HL-60 (cell line): ENCODE measurements at regions not wholly inside any gene's neighbourhood (a gene's known extent, or its start where the extent isn't known, plus 50 kb on each side); places are given as distances from the start of the nearest gene placed in this dataset.

Experiments used
- DNase-seq, 2 experiments: peaks; one replicate each; pipeline ENCODE4 v3.0.0-alpha.2; 2010 to 2020; ENCODE audit warnings: low read depth in 1 of 2, low spot score in 1 of 2
- H3K27ac ChIP-seq: fragments of 250-450 bp; sonication (Bioruptor Pico); replicated peaks from 2 replicates; pipeline ENCODE4 v1.5.1; 2020; ENCODE audit warnings: mild to moderate bottlenecking, moderate library complexity
- H3K27me3 ChIP-seq: fragments of 250-450 bp; sonication (Bioruptor Pico); 2 replicates; pipeline ENCODE4 v1.5.1; 2021; ENCODE audit warnings: mild to moderate bottlenecking, moderate library complexity; ENCODE audit not compliant: insufficient read depth, poor library complexity, severe bottlenecking
- H3K4me3 ChIP-seq: replicated peaks from 2 replicates; pipeline ENCODE4 v1.5.1; 2011; ENCODE audit warnings: mild to moderate bottlenecking, control low read depth, low read length; ENCODE audit not compliant: insufficient read depth
- GABPA ChIP-seq: IDR thresholded peaks from 2 replicates; pipeline ENCODE4 v1.6.1; 2012; ENCODE audit warnings: low read depth
- POLR2AphosphoS5 ChIP-seq: IDR thresholded peaks from 2 replicates; pipeline ENCODE4 v1.6.1; 2012; ENCODE audit warnings: low read depth
- SPI1 ChIP-seq: IDR thresholded peaks from 2 replicates; pipeline ENCODE4 v1.6.1; 2012; ENCODE audit warnings: low read depth, mild to moderate bottlenecking, borderline replicate concordance
- TF ChIP-seq, protein P1 (sequence below): IDR thresholded peaks from 2 replicates; pipeline ENCODE4 v1.6.1; 2012; ENCODE audit warnings: low read depth; ENCODE audit not compliant: insufficient replicate concordance
- TF ChIP-seq, protein P2 (sequence below): IDR thresholded peaks from one replicate; pipeline ENCODE4 v1.5.1; 2011; ENCODE audit warnings: low read length, control low read depth, inconsistent platforms; ENCODE audit not compliant: insufficient read depth

- TF ChIP-seq, protein P1, sequence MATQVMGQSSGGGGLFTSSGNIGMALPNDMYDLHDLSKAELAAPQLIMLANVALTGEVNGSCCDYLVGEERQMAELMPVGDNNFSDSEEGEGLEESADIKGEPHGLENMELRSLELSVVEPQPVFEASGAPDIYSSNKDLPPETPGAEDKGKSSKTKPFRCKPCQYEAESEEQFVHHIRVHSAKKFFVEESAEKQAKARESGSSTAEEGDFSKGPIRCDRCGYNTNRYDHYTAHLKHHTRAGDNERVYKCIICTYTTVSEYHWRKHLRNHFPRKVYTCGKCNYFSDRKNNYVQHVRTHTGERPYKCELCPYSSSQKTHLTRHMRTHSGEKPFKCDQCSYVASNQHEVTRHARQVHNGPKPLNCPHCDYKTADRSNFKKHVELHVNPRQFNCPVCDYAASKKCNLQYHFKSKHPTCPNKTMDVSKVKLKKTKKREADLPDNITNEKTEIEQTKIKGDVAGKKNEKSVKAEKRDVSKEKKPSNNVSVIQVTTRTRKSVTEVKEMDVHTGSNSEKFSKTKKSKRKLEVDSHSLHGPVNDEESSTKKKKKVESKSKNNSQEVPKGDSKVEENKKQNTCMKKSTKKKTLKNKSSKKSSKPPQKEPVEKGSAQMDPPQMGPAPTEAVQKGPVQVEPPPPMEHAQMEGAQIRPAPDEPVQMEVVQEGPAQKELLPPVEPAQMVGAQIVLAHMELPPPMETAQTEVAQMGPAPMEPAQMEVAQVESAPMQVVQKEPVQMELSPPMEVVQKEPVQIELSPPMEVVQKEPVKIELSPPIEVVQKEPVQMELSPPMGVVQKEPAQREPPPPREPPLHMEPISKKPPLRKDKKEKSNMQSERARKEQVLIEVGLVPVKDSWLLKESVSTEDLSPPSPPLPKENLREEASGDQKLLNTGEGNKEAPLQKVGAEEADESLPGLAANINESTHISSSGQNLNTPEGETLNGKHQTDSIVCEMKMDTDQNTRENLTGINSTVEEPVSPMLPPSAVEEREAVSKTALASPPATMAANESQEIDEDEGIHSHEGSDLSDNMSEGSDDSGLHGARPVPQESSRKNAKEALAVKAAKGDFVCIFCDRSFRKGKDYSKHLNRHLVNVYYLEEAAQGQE: no peak
- TF ChIP-seq POLR2AphosphoS5: no peak
- 0 out of 2 replicates have a peak, but pooled peaks have one; percentile 39 for TF ChIP-seq GABPA
- peak in 1 of 2 experiments; percentile 28 for DNase-seq
- Histone ChIP-seq H3K27ac (no peak overlapping the region), H3K4me3 (no peak overlapping the region), H3K27me3 (no peaks in the 10 kb centered on the region)
Measured at GRCh38 chr15:85956532-85957275, 123.0 kb upstream of the AGBL1 start.

DNA sequence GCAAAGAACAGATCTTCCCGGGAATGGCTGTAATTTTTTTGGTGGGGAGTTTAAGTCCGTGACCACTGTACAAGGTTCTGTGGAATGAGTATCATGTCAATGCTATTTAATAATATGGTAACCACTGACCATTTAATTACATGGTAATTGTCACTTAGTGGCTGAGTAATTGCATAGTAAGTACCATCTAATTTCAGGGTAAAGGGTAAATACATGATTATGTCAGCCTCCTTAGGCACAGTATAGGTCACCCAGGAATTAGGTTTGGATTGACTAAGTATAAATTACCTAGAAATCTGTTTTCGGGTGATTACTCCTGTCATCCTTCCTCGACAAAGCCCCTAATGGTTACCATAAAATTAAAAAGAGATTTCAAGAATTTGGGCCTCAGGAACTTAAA lies 120.1 kb upstream of the AGBL1 start:
- H3K4me3 ChIP-seq: no peak overlapping the region
- no peak for DNase-seq
- TF ChIP-seq GABPA (no peak), SPI1 (no peak)
- TF ChIP-seq, protein P2, sequence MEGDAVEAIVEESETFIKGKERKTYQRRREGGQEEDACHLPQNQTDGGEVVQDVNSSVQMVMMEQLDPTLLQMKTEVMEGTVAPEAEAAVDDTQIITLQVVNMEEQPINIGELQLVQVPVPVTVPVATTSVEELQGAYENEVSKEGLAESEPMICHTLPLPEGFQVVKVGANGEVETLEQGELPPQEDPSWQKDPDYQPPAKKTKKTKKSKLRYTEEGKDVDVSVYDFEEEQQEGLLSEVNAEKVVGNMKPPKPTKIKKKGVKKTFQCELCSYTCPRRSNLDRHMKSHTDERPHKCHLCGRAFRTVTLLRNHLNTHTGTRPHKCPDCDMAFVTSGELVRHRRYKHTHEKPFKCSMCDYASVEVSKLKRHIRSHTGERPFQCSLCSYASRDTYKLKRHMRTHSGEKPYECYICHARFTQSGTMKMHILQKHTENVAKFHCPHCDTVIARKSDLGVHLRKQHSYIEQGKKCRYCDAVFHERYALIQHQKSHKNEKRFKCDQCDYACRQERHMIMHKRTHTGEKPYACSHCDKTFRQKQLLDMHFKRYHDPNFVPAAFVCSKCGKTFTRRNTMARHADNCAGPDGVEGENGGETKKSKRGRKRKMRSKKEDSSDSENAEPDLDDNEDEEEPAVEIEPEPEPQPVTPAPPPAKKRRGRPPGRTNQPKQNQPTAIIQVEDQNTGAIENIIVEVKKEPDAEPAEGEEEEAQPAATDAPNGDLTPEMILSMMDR: no peak
- H3K27ac ChIP-seq: no peak overlapping the region
- no peaks in the 10 kb centered on the region for H3K27me3 ChIP-seq

- H3K27ac ChIP-seq: no peak overlapping the region
- no peak for TF ChIP-seq POLR2AphosphoS5
- TF ChIP-seq SPI1: no peak
- TF ChIP-seq, protein P2: no peak
- TF ChIP-seq, protein P1: no peak
- TF ChIP-seq GABPA: no peak
- no peak for DNase-seq
- no peaks in the 10 kb centered on the region for H3K27me3 ChIP-seq
- H3K4me3 ChIP-seq: no peak overlapping the region
Measured at GRCh38 chr15:85960381-85960780, 119.3 kb upstream of the AGBL1 start.

GRCh38 chr15:85961821-85962220 lies 117.8 kb upstream of the AGBL1 start:
- DNase-seq: no peak
- Histone ChIP-seq H3K4me3 (no peak overlapping the region), H3K27me3 (no peaks in the 10 kb centered on the region), H3K27ac (no peak overlapping the region)
- TF ChIP-seq, protein P2: no peak
- no peak for TF ChIP-seq GABPA
- TF ChIP-seq, protein P1: no peak
- no peak for TF ChIP-seq SPI1
- TF ChIP-seq POLR2AphosphoS5: no peak
